Adrenal gland (tissue), 5 donors: ENCODE measurements at regions not wholly inside any gene's neighbourhood (a gene's known extent, or its start where the extent isn't known, plus 50 kb on each side); places are given as distances from the start of the nearest gene placed in this dataset.

Experiments
- CTCF ChIP-seq, 6 experiments: fragments of 450-650 bp in 4 of 6; fragments of 200-600 bp in 2 of 6; sonication (generic) in 1 of 6; IDR thresholded peaks; 1 replicate in 5 of 6; 2 replicates in 1 of 6; pipeline versions ENCODE4 v1.5.1 to v1.8.0; 2016 to 2021; ENCODE audit warnings: antibody characterized with exemption in 6 of 6, mild to moderate bottlenecking in 2 of 6, moderate library complexity in 1 of 6
- POLR2A ChIP-seq, 2 donors: fragments of 450-650 bp; IDR thresholded peaks; one replicate each; pipeline ENCODE4 v1.6.1; 2017; ENCODE audit warnings: antibody characterized with exemption in 2 of 2, mild to moderate bottlenecking in 2 of 2, moderate library complexity in 1 of 2
- donor health status: DM: no; HTN: no; CAD: no.

GRCh38 chr10:93245779-93246178 is 172.1 kb downstream of the CYP26A1 start:
- TF ChIP-seq CTCF (IDR thresholded peaks at IDR 0.05) (no peak), POLR2A (IDR thresholded peaks at IDR 0.05) (no peak)
